ENCODE measurements at regions not wholly inside any gene's neighbourhood (a gene's known extent, or its start where the extent isn't known, plus 50 kb on each side); places are given as distances from the start of the nearest gene placed in this dataset.
A peak's percentile ranks its signal among the peaks of the same experiment; 100 is the strongest.
"Not testable (repeated sequence)": the region's sequence is repeated elsewhere in the genome, so short reads cannot be mapped to it uniquely, and the experiment has no call there.

DNA sequence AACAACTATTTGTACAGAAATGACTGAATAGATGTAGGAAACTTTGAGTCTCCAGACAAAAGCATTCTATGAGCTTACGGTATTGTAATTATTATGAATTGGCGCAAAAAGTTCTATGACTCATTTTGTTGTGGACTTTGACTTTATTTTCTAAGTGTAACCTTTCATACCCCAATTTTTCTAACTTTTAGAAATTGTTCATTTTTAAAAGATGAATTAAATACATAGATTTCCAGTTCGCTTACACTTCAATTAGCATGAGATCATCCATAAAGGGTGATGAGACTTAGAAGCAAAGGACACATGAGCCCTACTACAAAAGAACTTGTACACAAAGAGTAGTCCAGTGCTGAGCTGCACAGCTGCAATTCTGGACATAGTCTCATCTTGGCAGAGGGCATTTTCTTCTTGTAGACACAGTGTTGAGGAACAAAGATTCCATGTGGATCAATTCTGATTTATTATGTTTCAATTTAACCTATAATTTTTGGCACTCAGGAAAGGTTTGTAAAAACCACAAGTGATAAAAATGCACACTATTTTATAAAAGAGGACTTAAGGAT is 431.1 kb downstream of the LRRIQ3 start:
- no peak for DNase-seq

DNA sequence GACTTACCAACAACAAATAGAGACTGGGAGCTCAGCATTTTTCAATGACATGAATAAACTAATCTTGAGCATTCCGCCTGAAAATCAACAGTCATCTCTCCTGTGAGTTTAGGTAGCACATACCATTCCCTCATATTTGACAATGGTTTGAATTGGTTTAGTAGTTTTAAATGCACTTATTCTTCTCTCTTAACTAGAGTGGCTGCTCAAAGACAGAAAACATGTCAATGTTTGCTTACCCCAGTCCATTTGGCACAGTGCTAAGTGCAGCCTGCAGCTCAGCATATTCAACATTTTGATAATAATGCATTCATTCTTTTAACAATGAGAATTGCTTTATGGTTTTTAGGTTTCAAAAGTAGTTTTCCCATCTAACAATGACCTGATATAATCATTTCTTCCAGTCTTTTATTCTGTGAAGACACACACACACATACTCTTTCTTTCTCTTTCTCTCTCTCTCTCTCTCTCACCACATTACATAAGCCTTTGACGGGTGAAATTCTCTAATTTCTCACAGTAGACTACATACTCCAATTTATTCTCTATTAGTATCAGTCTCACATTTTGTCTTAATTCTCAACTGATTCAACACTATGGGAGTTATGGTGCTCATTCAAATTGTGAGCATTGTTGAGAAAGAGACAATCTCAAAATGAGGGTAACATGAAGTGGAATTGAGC is 432.3 kb downstream of the LRRIQ3 start:
- peak; percentile 36 for DNase-seq

DNA sequence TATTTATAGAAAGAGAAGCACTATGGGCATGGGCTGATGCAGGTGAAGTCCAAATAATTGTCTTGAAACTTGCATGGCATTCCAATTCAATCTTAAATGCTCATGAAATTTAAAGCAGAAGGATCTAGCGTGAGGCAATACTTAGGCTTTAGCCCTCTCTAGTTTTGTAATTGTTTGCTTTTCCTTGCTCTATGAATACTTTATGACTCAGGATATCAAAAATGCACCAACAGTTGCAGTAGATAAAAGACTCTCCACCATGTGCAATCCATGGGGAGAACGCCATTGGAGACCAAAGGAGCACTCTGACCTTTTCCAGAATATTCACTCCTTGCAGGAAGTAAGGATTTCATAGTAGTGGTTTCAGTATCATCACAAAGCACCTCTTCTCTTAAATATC is 436.4 kb downstream of the LRRIQ3 start:
- DNase-seq, result no peak

DNA sequence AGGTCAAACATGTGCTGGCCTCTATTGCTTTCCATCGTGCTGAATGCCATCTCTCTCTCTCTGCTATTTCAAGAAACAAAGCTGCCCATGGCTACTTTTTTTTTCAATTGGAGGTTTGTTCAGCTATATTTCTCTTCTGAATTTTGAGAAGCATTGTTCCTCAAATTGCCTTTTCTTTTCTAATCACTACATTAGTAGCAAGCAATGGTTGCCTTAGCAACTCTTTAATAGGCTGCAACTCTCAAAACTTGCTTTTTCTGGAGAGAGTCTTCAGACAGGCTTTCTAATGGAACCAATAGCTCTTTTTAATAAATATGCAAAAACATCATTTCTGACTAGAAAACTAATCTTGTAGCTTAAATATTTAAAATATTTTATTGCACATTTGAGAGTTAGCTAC is 439.0 kb downstream of the LRRIQ3 start:
- DNase-seq, result no peak

DNA sequence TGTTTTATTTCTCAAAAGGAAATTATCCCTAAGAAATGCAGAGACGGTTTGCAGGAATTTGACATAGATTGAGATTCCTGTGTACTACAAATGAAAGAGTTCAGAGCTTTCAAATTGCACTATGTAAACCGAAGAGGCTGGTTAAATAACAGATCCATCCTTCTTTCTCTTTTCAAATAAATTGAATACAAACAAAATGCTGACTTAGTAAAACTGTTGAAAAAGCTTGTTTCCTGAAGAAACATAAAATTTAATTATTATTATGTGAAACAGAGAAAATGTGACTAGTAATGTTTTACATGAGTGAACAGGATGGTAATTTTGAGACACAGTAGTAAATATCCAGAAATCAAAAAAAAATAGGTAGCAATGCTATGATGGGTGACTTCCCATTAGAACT is 441.2 kb downstream of the LRRIQ3 start:
- DNase-seq, result no peak

DNA sequence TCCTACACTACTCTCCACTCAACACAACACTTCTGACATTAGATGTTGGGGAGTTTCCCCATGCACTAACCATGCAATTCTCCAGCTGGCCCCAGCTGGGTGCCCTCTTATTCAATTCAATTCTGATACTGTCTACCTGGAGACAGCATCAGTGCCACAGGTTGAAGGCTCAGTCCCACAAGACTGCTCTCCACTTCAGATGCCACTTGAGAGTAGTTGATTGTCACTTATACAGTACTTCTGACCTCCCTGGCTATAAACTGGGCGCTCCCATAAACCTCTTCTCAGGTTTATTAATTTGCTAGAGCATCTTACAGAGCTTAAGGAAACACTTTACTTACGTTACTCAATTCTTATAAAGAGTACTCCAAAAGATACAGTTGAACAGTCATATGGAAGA is 442.3 kb downstream of the LRRIQ3 start:
- peak; percentile 98 for DNase-seq

DNA sequence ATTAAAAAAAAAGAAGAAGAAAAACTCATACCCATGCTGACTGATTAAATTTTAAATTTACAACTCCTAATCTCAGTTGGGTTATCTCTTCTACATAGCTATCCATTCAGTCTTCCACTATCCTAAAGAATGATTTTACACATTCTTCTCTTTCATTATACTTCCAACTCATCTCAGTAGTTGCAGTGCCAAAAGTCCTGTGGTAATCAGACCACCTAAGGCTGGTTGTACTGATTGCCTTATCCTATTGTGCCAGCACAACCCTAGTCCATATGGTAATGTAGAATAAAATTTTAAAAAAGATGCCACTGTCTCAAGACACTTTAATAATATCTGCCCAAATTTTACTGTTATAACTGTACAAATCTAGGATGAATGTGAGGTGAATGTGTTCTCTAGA is 448.0 kb downstream of the LRRIQ3 start:
- no peak for DNase-seq

DNA sequence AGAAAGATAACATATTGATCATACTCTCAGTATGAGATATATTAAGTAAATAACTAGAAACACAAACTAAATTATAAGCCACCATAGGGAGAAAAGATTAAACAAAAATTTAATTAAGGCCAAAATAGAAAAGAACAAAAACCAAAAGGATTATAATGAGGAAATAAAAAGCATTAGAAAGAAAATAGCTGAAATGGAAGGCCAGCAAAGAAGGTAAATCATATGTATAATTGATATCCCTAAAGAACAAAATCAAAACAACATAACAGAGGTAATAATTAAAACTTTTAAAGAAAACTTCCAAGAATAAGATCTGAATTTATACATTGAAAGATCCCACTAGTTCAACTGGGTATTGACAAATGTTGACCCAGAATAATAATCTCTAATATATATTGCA is 453.0 kb downstream of the LRRIQ3 start:
- no peak for DNase-seq

DNA sequence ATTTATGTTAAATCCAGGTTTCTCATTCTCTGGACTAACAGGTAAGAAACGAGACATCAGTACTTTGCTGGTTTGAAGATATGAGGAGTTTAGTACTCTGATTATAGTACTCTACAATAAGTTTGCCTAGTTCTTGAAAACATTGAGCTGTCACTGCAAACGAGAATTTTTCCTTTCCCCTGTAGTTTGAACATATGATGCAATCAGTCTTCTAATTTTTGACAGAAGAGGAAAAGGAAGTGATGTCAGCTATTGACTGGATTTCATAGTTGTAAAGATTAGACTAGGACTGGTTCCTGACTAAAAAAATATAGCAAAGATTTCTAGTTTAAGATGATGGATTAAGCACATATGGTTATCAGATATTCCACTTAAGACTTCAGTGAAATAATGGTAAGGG is 461.9 kb downstream of the LRRIQ3 start:
- no peak for DNase-seq

DNA sequence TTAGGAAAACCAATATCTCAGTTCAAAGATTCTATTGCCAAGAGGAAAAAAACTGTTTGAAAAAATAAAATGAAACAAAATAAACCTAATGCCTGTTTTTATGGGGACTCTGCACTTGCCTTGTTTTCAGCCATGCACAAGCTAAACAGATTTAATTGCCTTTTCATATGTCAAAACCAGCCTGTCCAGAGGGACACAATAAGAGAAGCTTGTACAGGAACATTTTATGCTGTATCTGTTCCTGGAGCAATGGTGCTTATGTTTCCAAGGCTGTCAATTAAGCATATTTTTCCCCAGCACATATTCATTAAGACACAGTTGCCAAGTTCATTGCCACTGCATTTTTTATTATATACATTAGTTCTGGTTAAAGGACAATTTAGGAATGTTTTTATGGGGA is 470.9 kb downstream of the LRRIQ3 start:
- DNase-seq, result peak; percentile 57

DNA sequence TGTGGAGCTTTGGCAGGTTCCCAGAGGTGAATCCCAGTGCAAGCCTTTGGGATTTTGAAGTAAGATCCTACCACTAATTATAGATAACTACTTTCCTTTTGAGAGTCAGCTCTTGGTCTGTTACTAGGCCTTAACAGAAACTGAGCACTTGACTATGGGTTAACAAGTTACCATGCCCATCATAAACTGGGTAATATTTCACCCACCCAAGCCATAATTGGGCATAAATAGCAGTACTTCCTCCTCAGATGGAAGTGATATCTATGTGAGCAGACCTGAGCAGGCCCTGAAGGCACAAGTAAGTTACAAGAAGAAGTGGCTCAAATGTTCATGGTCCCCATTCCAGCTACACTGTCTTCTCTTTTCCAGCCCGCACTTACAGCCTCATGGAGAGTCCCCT is 475.9 kb downstream of the LRRIQ3 start:
- no peak for DNase-seq

DNA sequence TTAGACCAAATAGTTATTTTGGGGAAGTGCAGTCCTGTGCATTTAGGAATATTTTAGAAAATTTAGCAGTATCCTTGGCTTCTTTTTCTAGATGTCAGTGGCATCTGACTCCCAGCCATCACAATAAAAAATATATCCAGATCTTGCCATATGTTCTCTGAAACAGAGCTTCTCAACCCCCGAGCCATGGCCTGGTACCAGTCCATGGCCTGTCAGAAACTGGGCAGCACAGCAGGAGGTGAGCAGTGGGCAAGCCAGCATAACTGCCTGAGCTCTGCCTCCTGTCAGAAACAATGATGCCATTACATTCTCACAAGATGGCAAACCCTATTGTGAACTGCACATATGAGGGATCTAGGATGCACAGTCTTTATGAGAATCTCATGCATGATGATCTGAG is 480.0 kb downstream of the LRRIQ3 start:
- DNase-seq, result no peak

DNA sequence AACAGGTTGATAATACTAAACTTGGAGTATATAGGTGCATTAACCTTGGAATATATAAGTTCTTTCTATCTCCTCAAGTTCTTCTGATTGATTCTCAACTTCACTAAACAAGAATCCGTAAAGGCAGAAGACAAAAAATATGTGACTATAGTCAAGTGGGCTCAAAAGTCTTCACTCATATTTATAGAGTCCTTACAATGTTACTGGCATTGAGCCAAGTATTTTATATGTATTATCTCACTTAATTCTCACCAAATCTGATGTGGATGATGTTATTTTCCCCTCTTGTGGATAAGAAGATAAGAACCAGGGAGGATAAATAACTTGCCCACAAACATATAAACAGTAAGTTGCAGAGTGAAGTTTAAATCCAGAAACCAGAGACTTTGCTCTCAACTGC is 486.9 kb downstream of the LRRIQ3 start:
- DNase-seq, result no peak

DNA sequence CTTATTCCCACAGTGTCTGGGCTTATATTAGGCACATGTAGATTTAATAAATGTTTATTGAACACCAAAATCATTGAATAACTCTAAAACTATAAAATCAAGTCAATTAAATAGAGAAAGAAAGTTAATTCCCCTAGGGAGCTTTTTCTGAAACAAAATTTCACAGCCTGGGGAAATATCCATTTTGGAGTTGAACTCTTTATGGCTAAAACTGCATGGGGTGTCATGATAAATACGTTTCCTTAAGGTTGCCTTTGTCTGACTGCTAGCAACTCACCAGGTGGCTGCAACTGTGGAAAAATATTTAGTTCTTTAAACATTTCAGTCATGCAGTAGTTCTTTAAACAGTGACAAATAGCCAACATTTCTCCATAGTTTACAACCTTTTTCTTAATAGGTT is 496.1 kb downstream of the LRRIQ3 start:
- no peak for DNase-seq

DNA sequence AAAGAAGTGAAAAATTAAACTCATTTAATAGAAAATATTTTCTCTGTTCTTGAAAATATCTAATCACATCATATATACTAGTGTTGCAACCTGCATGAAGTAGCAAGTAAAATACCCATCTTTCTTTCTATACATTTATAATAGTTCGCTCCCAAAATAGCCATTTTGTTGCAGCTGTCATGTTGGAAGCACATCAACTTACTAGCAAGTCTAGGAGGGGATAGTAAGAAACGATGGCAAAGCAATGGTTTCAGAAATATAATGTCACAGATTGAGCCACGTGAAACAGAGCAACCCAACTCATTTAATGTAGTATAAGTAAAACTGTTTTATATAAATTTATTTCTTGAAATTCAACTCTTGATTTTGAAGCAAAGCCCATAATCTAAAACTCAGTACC is 521.8 kb downstream of the LRRIQ3 start:
- no peak for DNase-seq

DNA sequence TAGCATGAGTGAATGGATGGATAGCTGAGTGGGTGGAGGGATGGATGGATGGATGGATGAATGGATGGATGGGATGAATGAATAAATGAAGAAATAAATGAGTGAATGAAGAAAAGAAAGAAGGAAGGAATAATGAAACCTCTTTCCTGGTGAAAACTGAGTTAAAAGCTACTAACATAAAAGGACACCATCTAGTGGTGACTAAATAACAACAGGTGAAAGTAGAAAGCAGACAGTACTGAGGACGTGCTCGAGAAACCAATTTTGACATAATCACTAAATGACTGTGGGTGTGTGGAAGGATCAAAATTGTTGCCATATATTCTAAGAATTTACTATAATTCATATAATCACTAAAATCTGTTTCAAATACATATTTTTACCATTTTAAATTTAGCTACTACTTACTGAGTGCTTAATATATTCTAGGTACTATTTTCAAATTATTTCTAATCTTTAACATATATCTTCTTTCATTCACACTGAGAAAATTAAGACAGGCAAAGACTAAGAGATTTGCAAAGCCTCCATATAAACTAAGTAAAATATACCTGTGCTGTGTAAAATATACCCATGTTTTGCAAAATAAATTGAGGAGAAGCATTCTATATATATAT is 522.9 kb downstream of the LRRIQ3 start:
- DNase-seq, result no peak

DNA sequence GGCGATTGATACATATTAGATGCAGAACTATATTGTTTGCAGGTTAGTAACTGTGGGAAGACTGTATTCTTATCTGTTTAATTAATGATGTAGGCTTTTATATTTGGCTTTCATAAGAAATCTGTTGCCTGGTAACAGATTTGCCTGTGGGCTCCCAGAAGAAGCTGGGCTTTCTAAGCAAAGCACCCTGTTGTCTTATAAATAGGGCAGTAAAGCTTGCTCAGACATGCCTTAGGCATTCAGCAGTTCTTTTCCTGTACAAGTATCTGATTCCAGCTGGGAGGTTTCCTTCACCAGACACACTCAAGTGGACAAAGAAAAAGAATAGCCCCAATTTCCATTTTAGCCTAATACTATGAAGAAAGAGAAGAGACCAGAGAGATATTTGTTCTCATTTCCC is 524.0 kb downstream of the LRRIQ3 start:
- peak; percentile 94 for DNase-seq

DNA sequence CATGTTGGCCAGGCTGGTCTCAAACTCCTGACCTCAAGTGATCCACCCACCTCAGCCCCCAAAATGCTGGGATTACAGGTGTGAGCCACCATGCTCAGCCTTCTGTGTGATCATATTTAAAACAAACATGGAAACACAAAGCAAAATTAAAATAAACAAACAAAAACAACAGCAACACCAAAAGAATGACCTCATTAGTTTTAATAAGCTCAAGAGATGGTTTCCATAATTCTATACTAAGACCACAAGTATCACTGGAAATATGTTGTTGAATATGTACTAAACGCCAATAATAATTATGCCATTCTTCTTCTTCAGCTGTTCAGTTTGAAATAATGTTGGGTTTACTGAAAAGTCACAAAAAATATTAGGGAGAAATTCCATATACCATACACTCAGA is 526.4 kb downstream of the LRRIQ3 start:
- no peak for DNase-seq

DNA sequence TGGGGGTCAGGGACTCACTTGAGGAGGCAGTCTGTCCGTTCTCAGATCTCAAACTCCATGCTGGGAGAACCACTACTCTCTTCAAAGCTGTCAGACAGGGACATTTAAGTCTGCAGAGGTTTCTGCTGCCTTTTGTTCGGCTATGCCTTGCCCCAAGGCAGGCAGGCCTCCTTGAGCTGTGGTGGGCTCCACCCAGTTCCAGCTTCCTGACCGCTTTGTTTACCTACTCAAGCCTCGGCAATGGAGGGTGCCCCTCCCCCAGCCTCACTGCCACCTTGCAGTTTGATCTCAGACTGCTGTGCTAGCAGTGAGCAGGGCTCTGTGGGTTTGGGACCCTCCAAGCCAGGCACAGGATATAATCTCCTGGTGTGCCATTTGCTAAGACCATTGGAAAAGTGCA is 530.0 kb downstream of the LRRIQ3 start:
- DNase-seq, result not testable (repeated sequence)

DNA sequence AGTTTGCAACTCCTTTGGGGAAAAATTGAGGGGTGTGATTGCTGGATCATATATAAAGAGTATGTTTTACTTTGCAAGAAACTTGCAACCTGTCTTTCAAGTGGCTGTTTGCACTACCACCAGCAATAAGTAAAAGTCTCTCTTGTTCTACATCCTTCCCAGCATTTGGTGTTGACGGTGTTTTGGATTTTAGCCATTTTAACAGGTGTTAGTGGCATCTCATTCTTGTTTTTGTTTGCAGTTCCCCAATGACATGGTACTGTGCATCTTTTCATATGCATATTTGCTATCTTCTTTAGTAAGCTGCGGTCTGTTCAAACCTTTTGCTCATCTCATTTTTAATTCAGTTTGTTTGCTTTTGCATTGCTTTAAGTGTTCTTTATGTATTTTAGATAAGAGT is 535.5 kb downstream of the LRRIQ3 start:
- DNase-seq, result no peak

DNA sequence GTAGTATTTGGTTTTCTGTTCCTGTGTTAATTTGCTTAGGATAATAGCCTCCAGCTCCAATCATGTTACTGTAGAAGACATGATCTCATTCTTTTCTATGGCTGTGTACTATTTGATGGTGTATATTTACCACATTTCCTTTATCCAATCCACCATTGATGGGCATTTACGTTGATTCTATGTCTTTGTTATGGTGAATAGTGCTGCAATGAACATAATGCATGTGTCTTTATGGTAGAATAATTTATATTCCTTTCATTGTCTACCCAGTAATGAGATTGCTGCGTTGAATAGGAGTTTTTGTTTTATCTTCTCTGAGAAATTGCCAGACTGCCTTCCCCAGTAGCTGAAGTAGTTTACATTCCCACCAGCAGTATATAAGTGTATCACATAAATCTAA is 538.8 kb downstream of the LRRIQ3 start:
- DNase-seq, result no peak

DNA sequence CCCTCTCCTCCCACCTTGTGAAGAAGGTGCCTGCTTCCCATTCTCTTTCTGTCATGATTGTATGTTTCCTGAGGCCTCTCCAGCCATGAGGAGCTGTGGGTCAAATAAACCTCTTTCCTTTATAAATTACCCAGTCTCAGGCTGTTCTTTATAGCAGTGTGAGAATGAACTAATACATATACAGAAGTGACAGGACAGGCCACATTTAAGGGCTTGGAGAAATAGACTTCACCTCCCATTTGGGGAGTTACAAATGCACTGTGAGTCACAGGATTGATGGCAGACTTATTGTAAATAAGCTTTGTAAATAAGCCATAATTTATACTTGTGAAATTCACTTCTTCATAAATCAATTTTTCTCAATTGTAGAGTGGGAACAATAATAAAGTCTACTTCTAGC is 543.3 kb downstream of the LRRIQ3 start:
- DNase-seq, result no peak

DNA sequence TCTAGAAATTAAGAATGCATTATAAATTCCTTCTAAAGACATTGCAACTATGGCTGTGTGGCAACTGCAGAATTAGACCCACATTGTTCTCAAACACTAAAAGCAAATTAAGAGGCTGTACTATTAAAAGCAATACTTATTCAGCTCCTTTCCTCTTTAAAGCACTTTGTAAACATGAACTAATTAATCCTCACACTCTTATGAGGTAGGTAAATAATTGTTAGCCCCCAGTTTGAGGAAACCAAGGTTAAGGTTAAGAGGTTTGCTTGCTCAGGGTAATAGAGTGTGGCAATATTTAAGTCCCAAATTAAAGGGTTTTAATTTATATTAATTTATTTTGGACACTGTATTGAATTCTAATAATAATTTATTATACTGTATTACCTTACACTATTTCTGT is 553.8 kb downstream of the LRRIQ3 start:
- peak; percentile 34 for DNase-seq

DNA sequence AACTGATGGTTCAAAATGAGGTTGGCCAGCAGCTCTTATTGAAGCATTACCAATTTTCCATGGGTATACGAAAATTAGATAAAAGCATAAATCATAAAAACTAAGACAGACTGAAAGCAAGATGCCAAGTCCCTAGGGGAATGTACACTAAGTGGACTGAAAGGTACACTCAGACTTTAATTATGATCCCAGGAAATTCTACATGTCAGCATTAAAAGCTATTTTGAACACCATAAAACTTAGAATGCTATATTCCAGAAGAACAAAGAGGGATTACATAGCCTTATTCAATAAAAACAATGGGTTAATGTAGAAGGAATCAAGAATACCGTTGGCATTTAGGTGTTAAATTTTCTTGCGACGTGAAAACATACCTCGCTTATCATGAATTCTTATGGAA is 558.5 kb downstream of the LRRIQ3 start:
- DNase-seq, result no peak

DNA sequence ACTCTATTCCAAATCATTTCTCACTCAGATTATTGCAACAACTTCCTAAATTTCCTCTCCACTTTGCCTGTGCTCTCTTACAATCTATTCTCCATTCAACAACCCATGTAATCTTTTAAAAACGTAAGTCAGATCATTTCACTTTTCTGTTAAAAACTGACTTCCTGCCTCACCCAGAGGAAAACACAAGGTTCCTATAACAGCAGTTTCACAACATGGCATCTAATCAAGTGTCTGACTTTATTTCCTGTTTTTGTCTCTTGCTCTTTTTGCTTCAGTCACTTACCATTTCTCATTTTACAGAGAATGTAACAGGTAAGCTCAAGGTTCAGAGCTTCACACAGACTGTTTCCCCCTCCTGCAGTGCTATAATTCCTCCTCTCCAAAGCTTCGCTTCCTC is 560.7 kb downstream of the LRRIQ3 start:
- DNase-seq, result no peak

Measured in DMS79 treated with DMSO at 0.1 percent for 48 hours (cell line).